ENCODE measurements at regions not wholly inside any gene's neighbourhood (a gene's known extent, or its start where the extent isn't known, plus 50 kb on each side); places are given as distances from the start of the nearest gene placed in this dataset.

DNA sequence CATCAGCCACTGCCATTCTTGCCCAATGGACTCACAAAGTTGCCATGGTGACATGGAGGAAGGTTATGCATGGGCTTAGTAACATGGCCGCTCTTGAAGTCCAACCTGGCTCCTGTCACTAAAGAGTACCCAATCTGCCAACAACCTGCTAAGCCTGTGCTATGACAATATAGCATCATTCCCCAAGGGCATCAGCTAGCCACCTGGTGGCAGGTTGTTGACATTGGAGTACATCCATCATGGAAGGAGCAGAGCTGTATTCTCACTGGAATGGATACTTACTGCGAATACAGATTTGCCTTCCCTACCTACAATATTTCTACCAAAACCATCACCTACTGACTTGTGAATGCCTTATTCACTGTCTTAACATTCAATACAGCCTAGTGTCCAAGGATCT is 138.9 kb upstream of the RORA start:
- Histone ChIP-seq H3K79me2 (ENCODE audit: control insufficient read depth, insufficient read depth, low read length) (no peaks in the 10 kb centered on the region), H3K9ac (replicated peaks; ENCODE audit: extremely low read depth, insufficient read depth, low read length) (no peak overlapping the region), H3K27ac (ENCODE audit: insufficient read depth, low read depth, low read length) (no peak overlapping the region), H3K9me3 (replicated peaks; ENCODE audit: control insufficient read depth, insufficient read depth, low read length) (no peaks in the 10 kb centered on the region), H3K9me1 (replicated peaks; ENCODE audit: control insufficient read depth, extremely low read depth, insufficient read depth, low read length) (no peaks in the 10 kb centered on the region), H3K36me3 (ENCODE audit: control insufficient read depth in 2 of 2, extremely low read depth in 1 of 2, insufficient read depth in 2 of 2, low read length in 2 of 2) (no peaks in the 10 kb centered on the region), H3K4me3 (replicated peaks in 1 of 3; ENCODE audit: insufficient read depth in 1 of 3, low read depth in 1 of 3, low read length in 3 of 3) (no peak overlapping the region), H3K27me3 (ENCODE audit: control insufficient read depth in 2 of 2, insufficient read depth in 2 of 2, low read length in 2 of 2) (no peaks in the 10 kb centered on the region), H3K4me1 (ENCODE audit: control insufficient read depth, extremely low read depth, insufficient read depth, low read length) (no peaks in the 10 kb centered on the region), H2AFZ (ENCODE audit: low read depth, low read length) (no peak overlapping the region), H4K20me1 (replicated peaks; ENCODE audit: control insufficient read depth, extremely low read depth, insufficient read depth, low read length) (no peaks in the 10 kb centered on the region), H3K4me2 (ENCODE audit: insufficient read depth, low read length) (no peak overlapping the region)
- dilution Hi-C loops (cut with MboI; ENCODE audit: extremely low pct_ligation_motif_present, low sequenced_read_pairs) (no loop called here), intact Hi-C loops (cut with micrococcal nuclease) (no loop called here)
- no TSS peak for BruUV-seq (replicated peaks)
- TF ChIP-seq, protein P1, sequence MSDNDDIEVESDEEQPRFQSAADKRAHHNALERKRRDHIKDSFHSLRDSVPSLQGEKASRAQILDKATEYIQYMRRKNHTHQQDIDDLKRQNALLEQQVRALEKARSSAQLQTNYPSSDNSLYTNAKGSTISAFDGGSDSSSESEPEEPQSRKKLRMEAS (IDR thresholded peaks at IDR 0.05; ENCODE audit: insufficient read depth, insufficient read length): no peak
- TF ChIP-seq POLR2AphosphoS5 (IDR thresholded peaks at IDR 0.05; ENCODE audit: insufficient read depth, low read depth, low read length) (no peak), MYC (IDR thresholded peaks at IDR 0.05; ENCODE audit: low read depth, low read length) (no peak), FOS (IDR thresholded peaks at IDR 0.05; ENCODE audit: borderline replicate concordance, insufficient read depth, low read length) (no peak), POLR2A (IDR thresholded peaks at IDR 0.05; ENCODE audit: low read depth, low read length) (no peak), EZH2 (IDR thresholded peaks at IDR 0.05; ENCODE audit: borderline replicate concordance, low read depth, low read length, severe bottlenecking) (no peak), GATA2 (IDR thresholded peaks at IDR 0.05; ENCODE audit: insufficient read depth, insufficient read length, low read depth, low read length) (no peak), JUN (IDR thresholded peaks at IDR 0.05; ENCODE audit: borderline replicate concordance, insufficient read depth, insufficient read length, low read depth) (no peak)
- TF ChIP-seq, protein P2, sequence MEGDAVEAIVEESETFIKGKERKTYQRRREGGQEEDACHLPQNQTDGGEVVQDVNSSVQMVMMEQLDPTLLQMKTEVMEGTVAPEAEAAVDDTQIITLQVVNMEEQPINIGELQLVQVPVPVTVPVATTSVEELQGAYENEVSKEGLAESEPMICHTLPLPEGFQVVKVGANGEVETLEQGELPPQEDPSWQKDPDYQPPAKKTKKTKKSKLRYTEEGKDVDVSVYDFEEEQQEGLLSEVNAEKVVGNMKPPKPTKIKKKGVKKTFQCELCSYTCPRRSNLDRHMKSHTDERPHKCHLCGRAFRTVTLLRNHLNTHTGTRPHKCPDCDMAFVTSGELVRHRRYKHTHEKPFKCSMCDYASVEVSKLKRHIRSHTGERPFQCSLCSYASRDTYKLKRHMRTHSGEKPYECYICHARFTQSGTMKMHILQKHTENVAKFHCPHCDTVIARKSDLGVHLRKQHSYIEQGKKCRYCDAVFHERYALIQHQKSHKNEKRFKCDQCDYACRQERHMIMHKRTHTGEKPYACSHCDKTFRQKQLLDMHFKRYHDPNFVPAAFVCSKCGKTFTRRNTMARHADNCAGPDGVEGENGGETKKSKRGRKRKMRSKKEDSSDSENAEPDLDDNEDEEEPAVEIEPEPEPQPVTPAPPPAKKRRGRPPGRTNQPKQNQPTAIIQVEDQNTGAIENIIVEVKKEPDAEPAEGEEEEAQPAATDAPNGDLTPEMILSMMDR (IDR thresholded peaks at IDR 0.05; ENCODE audit: extremely low read depth in 1 of 2, insufficient read depth in 1 of 2, low read depth in 1 of 2, low read length in 2 of 2): no peak
- ChIA-PET POLR2A (no interaction called here), CTCF (no interaction called here)
- no peak for DNase-seq (ENCODE audit: low read depth, low spot score)
- no peak for FAIRE-seq
